NT2/D1 (cell line): ENCODE measurements at regions not wholly inside any gene's neighbourhood (a gene's known extent, or its start where the extent isn't known, plus 50 kb on each side); places are given as distances from the start of the nearest gene placed in this dataset.

Experiments used
- DNase-seq: peaks from one replicate; pipeline ENCODE4 v3.0.0-alpha.2; 2011; ENCODE audit warnings: low read depth, low spot score
- H3K27me3 ChIP-seq: 2 replicates; pipeline ENCODE4 v1.6.0; 2011; ENCODE audit warnings: mild to moderate bottlenecking; ENCODE audit not compliant: insufficient read length, insufficient read depth
- H3K36me3 ChIP-seq: 2 replicates; pipeline ENCODE4 v1.6.1; 2011; ENCODE audit warnings: mild to moderate bottlenecking, low read length, mixed read lengths; ENCODE audit not compliant: insufficient read depth, insufficient read length
- H3K4me1 ChIP-seq: 2 replicates; pipeline ENCODE4 v1.5.1; 2011; ENCODE audit not compliant: insufficient read depth, insufficient read length
- H3K4me3 ChIP-seq: 2 replicates; pipeline ENCODE4 v1.5.1; 2011; ENCODE audit warnings: low read depth; ENCODE audit not compliant: insufficient read length
- H3K9ac ChIP-seq: 2 replicates; pipeline ENCODE4 v1.6.0; 2011; ENCODE audit warnings: low read depth; ENCODE audit not compliant: insufficient read length
- H3K9me3 ChIP-seq: 2 replicates; pipeline ENCODE4 v1.5.1; 2011; ENCODE audit warnings: mild to moderate bottlenecking, low read length; ENCODE audit not compliant: insufficient read depth
- SUZ12 ChIP-seq: IDR thresholded peaks from 2 replicates; pipeline ENCODE4 v1.6.1; 2011; ENCODE audit not compliant: insufficient read length, insufficient read depth; ENCODE audit errors: extremely low read depth
- YY1 ChIP-seq: IDR thresholded peaks from 2 replicates; pipeline ENCODE4 v1.6.1; 2011; ENCODE audit not compliant: insufficient read length, insufficient read depth
- ZNF274 ChIP-seq: IDR thresholded peaks from 2 replicates; pipeline ENCODE4 v1.6.1; 2011; ENCODE audit warnings: mild to moderate bottlenecking, low read depth, low read length

GRCh38 chr5:165360784-165361542 is 1855.5 kb downstream of the MAT2B start:
- no peaks in the 10 kb centered on the region for H3K4me1 ChIP-seq
- no peak overlapping the region for H3K4me3 ChIP-seq
- no peaks in the 10 kb centered on the region for H3K9me3 ChIP-seq
- no peaks in the 10 kb centered on the region for H3K36me3 ChIP-seq
- no peak for DNase-seq
- no peaks in the 10 kb centered on the region for H3K27me3 ChIP-seq
- no peak overlapping the region for H3K9ac ChIP-seq
- TF ChIP-seq YY1, result no peak
- no peak for TF ChIP-seq ZNF274
- no peak for TF ChIP-seq SUZ12

- Histone ChIP-seq H3K27me3 (no peaks in the 10 kb centered on the region), H3K9ac (no peak overlapping the region), H3K4me1 (no peaks in the 10 kb centered on the region), H3K4me3 (no peak overlapping the region), H3K9me3 (no peaks in the 10 kb centered on the region), H3K36me3 (no peaks in the 10 kb centered on the region)
- TF ChIP-seq SUZ12 (no peak), YY1 (no peak), ZNF274 (no peak)
- no peak for DNase-seq
These were observed 1864.8 kb downstream of the MAT2B start for GRCh38 chr5:165370233-165370632.

- Histone ChIP-seq H3K27me3 (no peaks in the 10 kb centered on the region), H3K4me1 (no peaks in the 10 kb centered on the region), H3K4me3 (no peak overlapping the region), H3K9ac (no peak overlapping the region), H3K36me3 (no peaks in the 10 kb centered on the region), H3K9me3 (no peaks in the 10 kb centered on the region)
- no peak for TF ChIP-seq SUZ12
- no peak for TF ChIP-seq ZNF274
- TF ChIP-seq YY1, result no peak
- DNase-seq, result no peak
These were observed 1865.4 kb downstream of the MAT2B start for GRCh38 chr5:165370794-165371193.

GRCh38 chr5:165375201-165375600 is 1869.8 kb downstream of the MAT2B start:
- Histone ChIP-seq H3K4me3 (no peak overlapping the region), H3K27me3 (no peaks in the 10 kb centered on the region), H3K36me3 (no peaks in the 10 kb centered on the region), H3K4me1 (no peaks in the 10 kb centered on the region), H3K9ac (no peak overlapping the region), H3K9me3 (no peaks in the 10 kb centered on the region)
- DNase-seq, result no peak
- TF ChIP-seq SUZ12 (no peak), ZNF274 (no peak), YY1 (no peak)

- no peaks in the 10 kb centered on the region for H3K4me1 ChIP-seq
- TF ChIP-seq YY1 (no peak), SUZ12 (no peak), ZNF274 (no peak)
- H3K9me3 ChIP-seq, result no peaks in the 10 kb centered on the region
- no peak for DNase-seq
- no peaks in the 10 kb centered on the region for H3K27me3 ChIP-seq
- no peak overlapping the region for H3K4me3 ChIP-seq
- no peak overlapping the region for H3K9ac ChIP-seq
- H3K36me3 ChIP-seq, result no peaks in the 10 kb centered on the region
These were observed 1888.4 kb downstream of the MAT2B start for GRCh38 chr5:165393839-165394238.

- Histone ChIP-seq H3K4me3 (no peak overlapping the region), H3K9ac (no peak overlapping the region)
- TF ChIP-seq YY1, result no peak
These were observed 1892.1 kb downstream of the MAT2B start for GRCh38 chr5:165397516-165397915.

GRCh38 chr5:165400086-165400485 is 1894.7 kb downstream of the MAT2B start:
- DNase-seq, result no peak
- Histone ChIP-seq H3K9me3 (no peaks in the 10 kb centered on the region), H3K4me3 (no peak overlapping the region), H3K27me3 (no peaks in the 10 kb centered on the region), H3K4me1 (no peaks in the 10 kb centered on the region), H3K9ac (no peak overlapping the region), H3K36me3 (no peaks in the 10 kb centered on the region)
- TF ChIP-seq YY1, result no peak
- no peak for TF ChIP-seq ZNF274
- TF ChIP-seq SUZ12, result no peak

More at GRCh38 chr5:165397516-165397915, 1892.1 kb downstream of the MAT2B start:
- DNase-seq, result no peak
- no peaks in the 10 kb centered on the region for H3K4me1 ChIP-seq
- no peaks in the 10 kb centered on the region for H3K36me3 ChIP-seq
- H3K9me3 ChIP-seq, result no peaks in the 10 kb centered on the region
- H3K27me3 ChIP-seq, result no peaks in the 10 kb centered on the region
